ENCODE measurements at regions not wholly inside any gene's neighbourhood (a gene's known extent, or its start where the extent isn't known, plus 50 kb on each side); places are given as distances from the start of the nearest gene placed in this dataset.

DNA sequence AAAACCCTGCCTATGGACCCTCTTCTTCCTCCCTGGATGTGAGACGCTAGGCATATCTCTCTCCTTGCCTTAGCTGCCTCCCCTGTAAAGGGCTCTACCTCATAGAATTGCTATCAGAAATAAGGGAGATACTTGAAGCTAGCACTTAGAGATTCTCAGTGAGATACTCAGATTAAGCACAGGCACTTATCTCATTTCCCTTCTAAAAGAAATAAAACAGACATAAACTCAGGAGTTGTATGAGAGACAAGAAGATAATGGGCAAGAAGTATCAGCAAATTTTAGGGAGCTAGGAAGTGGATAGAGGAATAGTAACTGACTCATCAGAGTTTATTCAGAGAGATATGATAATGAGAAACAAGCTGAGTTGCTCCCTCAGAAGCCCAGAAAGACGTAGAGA, 131.0 kb downstream of the SP3 start:
- ChIA-PET POLR2A (ENCODE audit: low non-redundant PET) (no interaction called here), CTCF (interaction anchor here (0.6 kb wide), 1 partner anchor 599 kb away, joined by 3 read pairs; no protein-coding TSS in a partner anchor)
- DNase-seq (ENCODE audit: low spot score), result no peak
- TF ChIP-seq, protein P1, sequence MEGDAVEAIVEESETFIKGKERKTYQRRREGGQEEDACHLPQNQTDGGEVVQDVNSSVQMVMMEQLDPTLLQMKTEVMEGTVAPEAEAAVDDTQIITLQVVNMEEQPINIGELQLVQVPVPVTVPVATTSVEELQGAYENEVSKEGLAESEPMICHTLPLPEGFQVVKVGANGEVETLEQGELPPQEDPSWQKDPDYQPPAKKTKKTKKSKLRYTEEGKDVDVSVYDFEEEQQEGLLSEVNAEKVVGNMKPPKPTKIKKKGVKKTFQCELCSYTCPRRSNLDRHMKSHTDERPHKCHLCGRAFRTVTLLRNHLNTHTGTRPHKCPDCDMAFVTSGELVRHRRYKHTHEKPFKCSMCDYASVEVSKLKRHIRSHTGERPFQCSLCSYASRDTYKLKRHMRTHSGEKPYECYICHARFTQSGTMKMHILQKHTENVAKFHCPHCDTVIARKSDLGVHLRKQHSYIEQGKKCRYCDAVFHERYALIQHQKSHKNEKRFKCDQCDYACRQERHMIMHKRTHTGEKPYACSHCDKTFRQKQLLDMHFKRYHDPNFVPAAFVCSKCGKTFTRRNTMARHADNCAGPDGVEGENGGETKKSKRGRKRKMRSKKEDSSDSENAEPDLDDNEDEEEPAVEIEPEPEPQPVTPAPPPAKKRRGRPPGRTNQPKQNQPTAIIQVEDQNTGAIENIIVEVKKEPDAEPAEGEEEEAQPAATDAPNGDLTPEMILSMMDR (conservative IDR thresholded peaks at IDR 0.05; ENCODE audit: low read depth), result no peak
- no peak overlapping the region for H3K27ac ChIP-seq

DNA sequence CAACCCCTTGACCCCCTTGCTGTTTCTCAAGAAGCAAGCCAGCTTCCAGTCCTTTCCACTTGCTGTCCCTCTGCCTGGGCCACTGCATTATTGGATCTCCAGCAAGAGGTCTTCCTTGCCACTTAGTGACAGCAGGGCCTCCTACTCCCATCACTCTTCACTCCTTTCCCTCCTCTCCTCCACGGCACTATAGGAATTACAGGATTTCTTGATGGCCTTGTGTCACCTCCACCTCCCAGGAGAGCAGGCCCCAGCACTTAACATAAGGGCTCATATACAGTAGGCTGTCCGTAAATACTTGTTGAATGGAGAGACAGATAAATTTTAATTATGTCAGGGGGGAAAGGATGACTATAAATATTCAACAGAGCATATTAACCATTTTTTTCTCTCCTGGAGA, 129.4 kb downstream of the SP3 start:
- CTCF ChIA-PET, result no interaction called here
- TF ChIP-seq, protein P1 (conservative IDR thresholded peaks at IDR 0.05; ENCODE audit: low read depth), result no peak
- DNase-seq (ENCODE audit: low spot score), result no peak
- H3K27ac ChIP-seq, result no peak overlapping the region
- POLR2A ChIA-PET (ENCODE audit: low non-redundant PET), result interaction anchor here (0.6 kb wide), 1 partner anchor 38 kb away, joined by 8 read pairs; no protein-coding TSS in a partner anchor

DNA sequence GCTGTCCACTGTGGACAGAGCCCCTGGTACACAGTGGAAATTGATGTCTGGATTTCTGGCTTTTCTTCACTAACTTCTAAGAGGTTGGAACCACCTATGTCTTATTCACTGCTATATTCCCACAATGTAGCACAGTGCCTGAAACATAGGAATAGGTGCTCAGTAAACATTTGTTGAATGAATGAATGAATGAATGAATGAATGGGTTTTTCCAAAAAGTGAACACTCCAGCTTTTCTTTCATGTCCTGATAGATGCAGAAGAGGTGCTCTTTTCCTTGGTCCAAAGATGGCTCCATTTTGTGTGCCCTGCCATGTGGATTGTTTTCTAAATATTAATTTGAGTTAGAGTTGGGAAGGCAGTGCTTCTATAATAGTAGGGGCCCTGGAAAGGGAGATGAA, 124.1 kb downstream of the SP3 start:
- CTCF ChIA-PET, result interaction anchor here (0.6 kb wide), 1 partner anchor 126 kb away, joined by 3 read pairs; no protein-coding TSS in a partner anchor
- POLR2A ChIA-PET (ENCODE audit: low non-redundant PET), result no interaction called here
- no peak overlapping the region for H3K27ac ChIP-seq
- TF ChIP-seq, protein P1 (conservative IDR thresholded peaks at IDR 0.05; ENCODE audit: low read depth), result no peak
- no peak for DNase-seq (ENCODE audit: low spot score)

DNA sequence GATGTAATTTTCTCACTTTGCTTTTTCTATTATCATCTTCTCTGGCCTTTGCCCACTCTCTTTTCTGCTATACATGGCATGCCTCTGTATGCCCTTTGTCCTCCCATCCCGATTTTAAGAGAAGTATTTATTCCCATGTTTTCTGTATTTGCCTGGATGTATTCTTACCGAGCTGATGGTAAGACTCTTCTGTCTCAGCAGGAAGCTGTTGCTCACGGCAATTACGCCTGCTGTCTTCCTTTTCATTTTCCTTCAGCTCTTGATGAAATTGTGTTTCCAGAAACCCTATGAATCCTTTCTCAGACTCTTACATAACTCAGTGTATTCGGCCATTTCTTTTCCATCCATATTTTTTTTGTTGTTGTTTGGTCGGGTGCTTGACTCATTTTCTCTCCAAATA, 121.6 kb downstream of the SP3 start:
- DNase-seq (ENCODE audit: low spot score), result no peak
- ChIA-PET POLR2A (ENCODE audit: low non-redundant PET) (no interaction called here), CTCF (no interaction called here)
- H3K27ac ChIP-seq, result no peak overlapping the region
- TF ChIP-seq, protein P1 (conservative IDR thresholded peaks at IDR 0.05; ENCODE audit: low read depth), result no peak

DNA sequence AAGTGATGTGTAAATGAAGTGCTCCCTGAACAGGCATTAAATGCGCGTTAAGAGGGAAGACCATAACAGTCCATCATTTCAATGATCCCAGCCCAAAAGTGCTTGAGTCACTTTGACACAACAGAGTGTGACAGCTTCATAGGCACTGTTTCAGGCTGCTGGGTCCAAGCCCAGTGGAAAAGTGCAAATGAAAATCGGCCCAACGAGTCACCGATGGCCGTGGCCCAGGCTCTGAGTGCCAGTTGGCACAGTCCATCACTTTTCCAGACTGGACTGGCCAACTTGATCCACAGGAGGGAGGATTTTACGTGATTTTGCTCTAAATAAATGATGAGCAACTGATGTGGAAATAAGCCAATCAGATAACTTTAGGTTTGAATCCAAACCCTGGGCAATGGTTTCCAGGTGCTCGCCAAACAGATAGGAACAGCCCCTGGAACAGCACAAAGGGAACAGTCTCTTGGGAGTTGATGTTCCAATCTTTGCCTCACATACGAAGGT, 114.0 kb downstream of the SP3 start:
- TF ChIP-seq, protein P1 (conservative IDR thresholded peaks at IDR 0.05; ENCODE audit: low read depth), result no peak
- no peak for DNase-seq (ENCODE audit: low spot score)
- ChIA-PET CTCF (no interaction called here), POLR2A (ENCODE audit: low non-redundant PET) (no interaction called here)
- peak overlapping the region; percentile 59 for H3K27ac ChIP-seq

DNA sequence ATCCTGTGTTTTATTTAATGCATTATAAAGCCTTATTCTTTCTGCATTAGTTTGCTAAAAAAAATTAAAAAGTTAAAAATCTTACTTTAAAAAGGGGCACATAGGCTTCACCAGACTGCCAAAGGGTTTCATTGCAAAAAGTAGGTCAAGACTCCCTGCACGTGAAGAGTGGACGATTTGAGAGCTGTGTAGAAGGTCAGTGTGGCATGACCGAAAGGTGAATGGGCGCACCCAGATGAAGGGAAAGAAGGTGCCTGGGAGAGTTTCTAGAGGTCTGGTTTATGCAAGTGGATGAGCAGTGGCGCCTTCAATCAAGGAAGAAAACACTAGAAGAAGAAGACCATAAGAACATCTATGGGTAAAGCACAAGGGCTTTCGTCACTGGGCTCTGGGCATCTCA, 111.0 kb downstream of the SP3 start:
- ChIA-PET POLR2A (ENCODE audit: low non-redundant PET) (no interaction called here), CTCF (no interaction called here)
- DNase-seq (ENCODE audit: low spot score), result no peak
- TF ChIP-seq, protein P1 (conservative IDR thresholded peaks at IDR 0.05; ENCODE audit: low read depth), result no peak
- no peak overlapping the region for H3K27ac ChIP-seq

DNA sequence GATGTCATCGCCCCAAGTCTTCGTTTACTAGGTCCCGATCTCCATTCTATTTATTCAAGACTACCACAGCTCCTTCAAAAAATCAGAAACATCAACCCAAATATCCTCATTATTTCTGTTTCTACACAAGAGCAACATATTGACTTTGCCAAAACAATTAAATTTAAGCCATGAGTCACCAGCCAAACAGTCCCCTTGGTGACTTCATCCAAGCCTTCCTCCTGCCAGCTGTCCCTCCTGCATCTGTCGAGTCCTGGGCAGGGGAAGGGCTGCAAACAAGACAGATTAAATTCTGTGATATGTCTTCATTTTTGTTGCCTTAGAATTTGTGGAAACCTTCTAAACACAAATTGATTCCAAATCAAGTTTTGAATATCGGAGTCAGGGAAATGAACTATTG, 110.3 kb downstream of the SP3 start:
- ChIA-PET POLR2A (ENCODE audit: low non-redundant PET) (no interaction called here), CTCF (no interaction called here)
- no peak for DNase-seq (ENCODE audit: low spot score)
- TF ChIP-seq, protein P1 (conservative IDR thresholded peaks at IDR 0.05; ENCODE audit: low read depth), result no peak
- no peak overlapping the region for H3K27ac ChIP-seq
